ENCODE measurements at regions not wholly inside any gene's neighbourhood (a gene's known extent, or its start where the extent isn't known, plus 50 kb on each side); places are given as distances from the start of the nearest gene placed in this dataset.

- H3K27ac ChIP-seq (ENCODE audit: control insufficient read depth, insufficient read depth, low read length) = no peak overlapping the region
- no peaks in the 10 kb centered on the region for H4K20me1 ChIP-seq (ENCODE audit: control insufficient read depth, extremely low read depth, insufficient read depth, low read length)
Measured at GRCh38 chr4:14844061-14844460, 158.2 kb upstream of the CPEB2 start.

GRCh38 chr4:14848229-14848628, 154.1 kb upstream of the CPEB2 start:
- Histone ChIP-seq H3K27me3 (ENCODE audit: control insufficient read depth, extremely low read depth, insufficient read depth, low read length) (no peaks in the 10 kb centered on the region), H3K4me1 (ENCODE audit: control insufficient read depth, extremely low read depth, insufficient read depth, low read length) (peaks cover 6% of the 10 kb centered on the region), H2AFZ (ENCODE audit: control insufficient read depth, low read length) (no peak overlapping the region), H3K79me2 (ENCODE audit: control insufficient read depth, insufficient read depth, low read length) (no peaks in the 10 kb centered on the region), H3K4me3 (ENCODE audit: control insufficient read depth in 2 of 3, extremely low read depth in 1 of 3, insufficient read depth in 2 of 3, low read depth in 1 of 3, low read length in 3 of 3) (no peak overlapping the region), H3K27ac (ENCODE audit: control insufficient read depth, insufficient read depth, low read length) (no peak overlapping the region), H4K20me1 (ENCODE audit: control insufficient read depth, extremely low read depth, insufficient read depth, low read length) (no peaks in the 10 kb centered on the region), H3K4me2 (ENCODE audit: control insufficient read depth, extremely low read depth, insufficient read depth, low read depth, low read length) (no peak overlapping the region), H3K36me3 (ENCODE audit: control insufficient read depth in 2 of 2, extremely low read depth in 1 of 2, insufficient read depth in 2 of 2, low read length in 2 of 2) (no peaks in the 10 kb centered on the region), H3K9ac (ENCODE audit: control insufficient read depth, extremely low read depth, insufficient read depth, low read length) (no peak overlapping the region), H3K9me3 (ENCODE audit: control insufficient read depth, low read depth, low read length) (no peaks in the 10 kb centered on the region), H3K9me1 (ENCODE audit: control insufficient read depth, extremely low read depth, insufficient read depth, low read length) (no peaks in the 10 kb centered on the region)
- TF ChIP-seq EZH2 (IDR thresholded peaks at IDR 0.05; ENCODE audit: low read length) (no peak), CTCF (optimal IDR thresholded peaks at IDR 0.05 in 1 of 3, IDR thresholded peaks at IDR 0.05 in 1 of 3, conservative IDR thresholded peaks at IDR 0.05 in 1 of 3; ENCODE audit: extremely low read depth in 1 of 3, insufficient read depth in 2 of 3, low read length in 3 of 3) (no peak)
- DNase-seq (ENCODE audit: low read depth, low spot score) = no peak
- no peak for FAIRE-seq
- dilution Hi-C loops (cut with MboI; ENCODE audit: extremely low pct_ligation_motif_present, low sequenced_read_pairs) = no loop called here

More at GRCh38 chr4:14844061-14844460, 158.2 kb upstream of the CPEB2 start:
- no peaks in the 10 kb centered on the region for H3K9me3 ChIP-seq (ENCODE audit: control insufficient read depth, low read depth, low read length)
- H3K36me3 ChIP-seq (ENCODE audit: control insufficient read depth in 2 of 2, extremely low read depth in 1 of 2, insufficient read depth in 2 of 2, low read length in 2 of 2) = no peaks in the 10 kb centered on the region
- no peaks in the 10 kb centered on the region for H3K9me1 ChIP-seq (ENCODE audit: control insufficient read depth, extremely low read depth, insufficient read depth, low read length)
- FAIRE-seq (no peak), DNase-seq (ENCODE audit: low read depth, low spot score) (no peak)
- H3K9ac ChIP-seq (ENCODE audit: control insufficient read depth, extremely low read depth, insufficient read depth, low read length) = no peak overlapping the region
- dilution Hi-C loops (cut with MboI; ENCODE audit: extremely low pct_ligation_motif_present, low sequenced_read_pairs) = no loop called here
- no peaks in the 10 kb centered on the region for H3K79me2 ChIP-seq (ENCODE audit: control insufficient read depth, insufficient read depth, low read length)
- H3K4me1 ChIP-seq (ENCODE audit: control insufficient read depth, extremely low read depth, insufficient read depth, low read length) = peaks cover 6% of the 10 kb centered on the region
- H3K27me3 ChIP-seq (ENCODE audit: control insufficient read depth, extremely low read depth, insufficient read depth, low read length) = no peaks in the 10 kb centered on the region
- H3K4me2 ChIP-seq (ENCODE audit: control insufficient read depth, extremely low read depth, insufficient read depth, low read depth, low read length) = no peak overlapping the region
- no peak overlapping the region for H3K4me3 ChIP-seq (ENCODE audit: control insufficient read depth in 2 of 3, extremely low read depth in 1 of 3, insufficient read depth in 2 of 3, low read depth in 1 of 3, low read length in 3 of 3)
- no peak overlapping the region for H2AFZ ChIP-seq (ENCODE audit: control insufficient read depth, low read length)
- TF ChIP-seq EZH2 (IDR thresholded peaks at IDR 0.05; ENCODE audit: low read length) (no peak), CTCF (optimal IDR thresholded peaks at IDR 0.05 in 1 of 3, IDR thresholded peaks at IDR 0.05 in 1 of 3, conservative IDR thresholded peaks at IDR 0.05 in 1 of 3; ENCODE audit: extremely low read depth in 1 of 3, insufficient read depth in 2 of 3, low read length in 3 of 3) (no peak)
